HG02938 (cell line): ENCODE measurements at regions not wholly inside any gene's neighbourhood (a gene's known extent, or its start where the extent isn't known, plus 50 kb on each side); places are given as distances from the start of the nearest gene placed in this dataset.

Source experiments
- ATAC-seq: cut with Tn5 transposase; IDR thresholded peaks from one replicate; pipeline ENCODE4 v1.9.1; 2021; ENCODE audit warnings: mild to moderate bottlenecking, moderate library complexity; ENCODE audit not compliant: unreplicated experiment

DNA sequence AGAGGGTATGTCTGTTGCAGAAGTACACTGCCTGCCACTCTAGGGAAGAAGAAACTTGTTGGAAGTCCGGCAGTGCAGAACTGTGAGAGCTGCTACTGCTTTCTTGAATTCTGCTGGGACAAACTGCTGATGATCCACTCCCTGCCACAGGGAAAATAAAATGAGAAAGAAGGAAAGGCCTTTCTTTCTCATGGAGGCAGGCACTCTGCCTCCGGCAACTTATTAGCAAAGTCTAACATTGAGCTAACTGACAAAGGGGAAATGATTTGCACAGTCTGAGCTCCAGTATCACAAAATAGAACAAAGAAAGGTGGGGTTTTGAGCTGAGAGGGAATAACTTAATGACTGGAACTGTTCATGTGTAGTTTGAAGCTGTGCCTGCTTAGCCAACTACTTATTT, 134.6 kb downstream of the AASDHPPT start:
- ATAC-seq = no peak

DNA sequence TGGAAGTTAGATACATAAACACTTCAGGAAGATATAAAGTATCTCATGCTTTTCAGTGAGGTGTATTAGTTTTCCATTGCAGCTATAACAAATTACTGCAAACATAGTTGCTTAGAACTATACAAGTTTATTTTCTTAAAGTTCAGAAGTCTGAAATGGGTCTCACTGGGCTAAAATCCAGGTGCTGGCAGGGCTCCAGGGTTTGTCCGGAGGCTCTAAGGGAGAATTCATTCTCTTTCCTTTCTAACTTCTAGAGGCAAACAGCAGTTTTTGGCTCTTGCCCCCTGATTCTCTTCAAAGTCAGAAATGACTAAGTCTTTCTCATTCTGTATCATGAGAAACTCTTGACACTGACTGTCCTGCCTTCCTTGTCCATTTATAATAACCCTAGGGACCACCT, 138.8 kb downstream of the AASDHPPT start:
- ATAC-seq = no peak

- no peak for ATAC-seq
These were observed 140.0 kb downstream of the AASDHPPT start for GRCh38 chr11:106217456-106217855.

DNA sequence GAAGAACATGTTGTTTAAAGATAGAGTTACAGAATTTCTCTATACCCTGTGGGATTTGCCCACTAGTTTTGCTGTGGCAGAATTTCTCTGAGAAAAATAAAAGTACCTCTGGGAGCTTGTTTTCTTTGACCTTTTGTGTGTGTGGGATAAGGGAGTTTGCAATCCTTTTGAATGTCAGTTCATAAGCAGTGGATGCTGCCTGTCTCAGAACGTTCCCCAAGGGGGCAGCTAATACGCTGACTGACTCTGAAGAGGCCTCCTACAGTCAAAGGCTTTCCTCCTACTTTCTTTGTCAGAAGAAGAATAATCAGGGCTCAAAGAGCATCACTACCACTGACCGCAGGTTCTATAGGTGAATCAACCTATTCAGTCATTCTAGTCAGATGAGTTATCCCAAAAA, 140.6 kb downstream of the AASDHPPT start:
- no peak for ATAC-seq

GRCh38 chr11:106222626-106223025, 145.2 kb downstream of the AASDHPPT start:
- ATAC-seq = no peak

- ATAC-seq = no peak
These were observed 146.7 kb downstream of the AASDHPPT start for GRCh38 chr11:106224172-106224571.

DNA sequence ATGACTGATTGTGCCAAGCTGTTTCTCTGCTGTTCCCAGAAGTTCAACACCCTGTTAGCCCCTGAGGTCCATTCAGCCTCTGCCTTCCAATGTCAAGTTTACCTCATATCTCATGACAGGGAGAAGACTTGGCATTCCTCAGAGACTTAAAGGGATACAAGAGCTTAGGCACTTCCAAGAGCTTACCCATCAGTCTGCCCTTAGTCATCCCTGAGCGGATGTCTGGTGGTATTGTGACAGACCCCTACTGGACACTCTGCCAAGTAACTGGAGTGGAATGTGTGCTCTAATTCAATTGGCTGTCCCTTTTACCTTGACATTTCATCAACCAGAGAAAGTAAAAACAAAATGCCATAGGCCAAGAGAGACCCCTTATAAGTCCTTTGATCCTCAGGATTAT, 151.5 kb downstream of the AASDHPPT start:
- ATAC-seq = no peak

GRCh38 chr11:106231591-106231990, 154.1 kb downstream of the AASDHPPT start:
- no peak for ATAC-seq

GRCh38 chr11:106233191-106233590, 155.7 kb downstream of the AASDHPPT start:
- peak; percentile 54 for ATAC-seq

DNA sequence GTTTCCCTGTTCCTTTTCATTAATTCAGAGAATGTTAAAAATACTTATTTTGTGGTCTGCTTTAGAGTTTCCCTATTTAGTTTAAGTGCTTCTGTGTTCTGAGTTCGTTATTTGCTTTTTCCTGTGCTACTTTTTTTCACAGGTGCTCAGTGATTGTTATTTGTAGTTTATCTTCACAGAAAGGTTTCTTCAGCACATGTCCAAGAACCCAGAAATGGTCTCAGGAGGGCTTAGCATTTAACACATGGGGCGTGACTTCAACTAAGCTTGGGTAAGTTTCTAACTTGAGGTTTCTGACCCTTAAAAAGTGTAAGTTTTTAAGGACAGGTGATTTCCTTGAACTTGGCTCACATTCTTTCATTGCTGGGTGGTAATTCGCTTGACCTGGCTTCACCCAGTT, 157.3 kb downstream of the AASDHPPT start:
- ATAC-seq = no peak

DNA sequence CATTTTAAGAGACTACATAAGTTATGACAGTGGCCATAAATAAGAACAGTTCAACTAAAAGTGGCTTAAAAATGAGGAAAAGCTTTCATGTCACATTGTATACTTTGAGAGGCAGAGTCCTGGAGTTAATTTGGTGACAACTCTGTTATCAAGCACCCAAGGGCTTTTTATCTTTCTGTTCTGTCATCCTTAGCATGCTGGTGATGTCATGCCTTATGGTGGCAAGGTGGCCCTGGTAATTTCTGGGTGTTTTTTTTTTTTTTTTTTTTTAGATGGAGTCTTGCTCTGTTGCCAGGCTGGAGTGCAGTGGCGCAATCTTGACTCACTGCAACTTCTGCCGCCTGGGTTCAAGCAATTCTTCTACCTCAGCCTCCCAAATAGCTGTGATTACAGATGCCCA, 158.8 kb downstream of the AASDHPPT start:
- ATAC-seq = no peak

DNA sequence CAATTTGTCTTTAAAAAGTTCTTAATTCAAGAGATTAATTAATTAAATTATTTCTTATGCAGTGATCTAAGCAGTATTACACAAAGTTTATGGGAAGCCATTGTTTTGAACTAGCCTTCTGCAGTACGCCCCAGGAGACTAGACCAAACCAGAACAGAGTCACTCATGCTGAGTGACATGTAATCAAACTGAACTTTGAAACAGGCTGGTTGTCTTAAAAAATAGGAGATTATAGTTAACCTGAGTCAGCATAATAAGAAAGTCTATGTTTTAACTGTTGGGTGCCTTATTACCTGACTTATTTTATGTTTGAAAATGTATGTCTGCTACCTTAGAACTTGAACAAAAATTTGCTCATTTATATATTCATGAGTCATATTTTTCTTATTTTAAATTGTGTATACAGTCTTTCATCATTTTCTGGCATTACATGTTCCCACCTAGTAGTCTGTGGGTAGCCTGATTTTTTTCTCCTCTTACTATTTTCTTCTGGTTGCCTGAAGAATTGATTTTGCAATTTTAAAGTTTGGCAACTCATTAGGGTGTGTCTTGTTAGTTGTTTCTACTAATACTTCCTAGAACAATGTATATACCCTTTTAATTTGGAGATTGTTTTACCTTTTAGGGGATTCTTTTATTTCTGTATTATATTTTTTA, 161.4 kb downstream of the AASDHPPT start:
- ATAC-seq = no peak

- no peak for ATAC-seq
These were observed 164.3 kb downstream of the AASDHPPT start for GRCh38 chr11:106241601-106242257.

DNA sequence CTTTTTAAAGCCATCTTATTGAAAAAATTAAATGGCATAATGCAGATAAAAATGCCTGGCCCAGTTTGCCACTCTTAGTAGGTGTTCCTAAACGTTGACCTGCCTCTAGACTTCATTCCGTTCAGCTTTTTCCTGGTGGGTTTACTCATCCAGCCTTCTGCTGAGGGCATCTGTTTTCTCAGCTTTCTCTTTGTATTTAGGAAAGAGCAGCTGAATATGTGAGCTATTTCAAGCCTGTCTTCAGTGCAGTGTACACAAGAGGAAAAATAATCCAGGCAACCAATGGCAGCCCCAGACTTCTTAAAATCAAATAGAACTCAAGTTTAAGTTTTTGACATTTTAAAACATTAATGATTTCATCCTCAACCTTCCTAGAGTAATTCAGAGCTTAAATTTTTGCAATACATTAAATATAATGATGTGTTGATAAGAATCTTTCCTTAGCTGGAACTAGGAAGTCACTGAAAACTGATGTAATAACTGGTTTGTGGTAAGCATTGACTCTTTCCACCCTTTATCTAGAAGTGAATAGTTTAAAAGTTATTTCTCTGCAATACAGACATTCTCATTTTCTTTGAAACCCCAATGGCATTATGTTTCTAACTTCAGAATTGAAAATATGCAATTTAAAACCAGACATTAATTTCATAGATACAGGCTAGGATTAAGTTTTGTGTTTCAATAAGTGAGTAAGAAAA, 165.4 kb downstream of the AASDHPPT start:
- no peak for ATAC-seq

DNA sequence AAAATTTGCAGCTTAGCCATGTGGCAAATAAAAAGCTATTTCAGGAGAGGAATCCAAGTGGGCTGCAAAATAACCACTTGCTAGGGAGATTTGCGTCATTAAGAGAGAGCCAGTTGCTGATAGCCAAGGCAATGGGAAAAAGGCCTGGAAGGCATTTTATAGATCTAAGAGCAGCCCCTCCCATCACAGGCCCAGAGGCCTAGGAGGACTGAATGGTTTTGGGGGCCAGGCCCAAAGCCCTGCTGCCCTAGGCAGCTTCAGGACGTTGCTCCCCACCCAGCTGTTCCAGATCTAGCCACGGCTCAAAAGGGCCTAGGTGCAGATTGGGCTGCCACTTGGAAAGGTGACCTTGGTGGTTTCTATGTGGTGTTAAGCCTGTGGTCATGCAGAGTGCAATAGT, 169.0 kb downstream of the AASDHPPT start:
- ATAC-seq = no peak

DNA sequence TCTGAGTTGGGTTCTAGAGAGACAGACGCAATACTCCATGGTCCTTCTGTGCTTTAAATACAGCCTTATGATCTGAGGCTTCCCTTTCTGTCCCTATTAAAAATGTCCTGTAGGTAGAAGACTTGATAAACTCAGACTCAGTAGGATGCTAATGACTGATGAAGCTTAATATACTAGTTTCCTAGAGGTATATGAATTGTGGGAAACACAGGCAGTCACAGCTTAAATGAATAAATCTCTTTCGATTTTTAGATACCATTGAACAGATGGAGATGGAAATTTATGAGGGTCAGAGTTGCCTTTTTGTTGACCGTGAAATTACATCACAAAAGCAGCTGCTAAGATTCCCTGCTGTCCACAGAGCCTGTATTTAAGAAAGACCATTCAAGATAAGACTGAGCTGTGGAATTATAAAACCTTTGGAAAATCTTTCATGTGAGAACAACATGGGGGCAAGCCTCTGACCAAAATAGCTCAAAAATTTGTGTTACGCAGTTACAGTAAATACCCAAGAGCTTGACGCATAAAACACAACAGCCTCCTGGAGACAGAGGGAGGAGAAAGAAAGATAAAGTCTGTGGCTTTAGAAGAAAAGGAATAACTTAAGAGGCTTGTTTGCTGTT, 172.3 kb downstream of the AASDHPPT start:
- no peak for ATAC-seq

DNA sequence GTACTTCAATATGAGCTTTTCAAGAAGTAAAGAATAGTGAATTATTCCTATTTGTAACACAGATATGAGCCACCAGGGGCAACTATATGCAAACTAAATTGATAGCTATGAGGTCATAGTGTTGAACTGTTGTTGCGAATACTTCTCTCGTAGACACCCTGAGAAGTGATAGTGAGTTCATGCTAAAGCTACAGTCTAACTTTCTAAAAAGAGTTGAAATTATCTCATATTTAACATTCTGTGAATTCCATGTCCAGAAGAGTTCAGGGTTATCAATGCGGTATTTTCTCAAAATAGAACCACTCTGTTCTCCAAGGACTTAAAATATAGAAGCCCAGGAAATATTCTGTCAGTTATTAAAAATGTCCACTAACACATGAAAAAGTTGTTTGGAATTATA, 185.4 kb downstream of the AASDHPPT start:
- no peak for ATAC-seq

DNA sequence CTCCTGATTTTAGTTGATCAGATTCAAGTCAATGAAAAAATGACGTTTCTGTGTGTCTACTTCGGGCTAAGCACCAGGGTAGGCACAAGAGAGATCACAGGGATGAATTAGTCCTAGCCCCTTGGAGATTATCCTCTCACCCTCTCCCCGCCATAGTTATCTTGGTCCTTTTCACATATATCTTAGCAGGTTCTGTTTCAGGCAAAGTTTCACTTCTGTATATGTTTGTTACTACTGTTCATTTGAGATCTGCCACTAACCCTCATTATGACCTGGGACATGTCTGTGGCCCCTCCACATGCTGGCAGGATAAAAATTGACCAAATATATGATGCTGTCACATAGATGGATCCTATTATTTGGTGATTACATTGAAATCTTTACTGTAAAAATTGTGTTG, 186.1 kb downstream of the AASDHPPT start:
- no peak for ATAC-seq

GRCh38 chr11:106271086-106271485, 193.6 kb downstream of the AASDHPPT start:
- no peak for ATAC-seq

- no peak for ATAC-seq
These were observed 194.2 kb downstream of the AASDHPPT start for GRCh38 chr11:106271686-106272085.

GRCh38 chr11:106275151-106275550, 197.7 kb downstream of the AASDHPPT start:
- ATAC-seq = no peak

DNA sequence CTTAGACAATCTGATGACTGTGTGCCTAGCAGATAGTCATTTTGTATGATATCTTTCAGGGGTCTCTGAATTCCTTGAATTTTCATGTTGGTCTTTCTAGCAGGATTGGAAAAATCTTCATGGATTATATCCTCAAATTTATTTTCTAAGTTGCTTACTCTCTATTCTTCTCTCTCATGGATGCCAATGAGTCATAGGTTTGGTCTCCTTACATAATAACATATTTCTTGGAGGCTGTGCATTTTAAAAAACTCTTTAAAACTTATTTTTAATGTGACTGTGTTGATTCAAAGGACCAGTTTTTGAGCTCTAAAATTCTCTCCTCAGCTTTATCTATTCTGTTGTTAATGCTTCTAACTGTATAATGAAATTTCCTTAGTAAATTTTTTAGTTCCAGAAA, 198.7 kb downstream of the AASDHPPT start:
- no peak for ATAC-seq
